GM21528 (cell line): ENCODE measurements at regions not wholly inside any gene's neighbourhood (a gene's known extent, or its start where the extent isn't known, plus 50 kb on each side); places are given as distances from the start of the nearest gene placed in this dataset.
"Not testable (repeated sequence)": the region's sequence is repeated elsewhere in the genome, so short reads cannot be mapped to it uniquely, and the experiment has no call there.

Source experiments
- ATAC-seq: cut with Tn5 transposase; IDR thresholded peaks from one replicate; pipeline ENCODE4 v1.9.1; 2021; ENCODE audit warnings: mild to moderate bottlenecking, moderate library complexity; ENCODE audit not compliant: unreplicated experiment, low FRiP score

- not testable (repeated sequence) for ATAC-seq
These were observed 690.4 kb upstream of the CNTN5 start for GRCh38 chr11:98330306-98330705.

GRCh38 chr11:98358551-98358950, 662.2 kb upstream of the CNTN5 start:
- ATAC-seq, result no peak

DNA sequence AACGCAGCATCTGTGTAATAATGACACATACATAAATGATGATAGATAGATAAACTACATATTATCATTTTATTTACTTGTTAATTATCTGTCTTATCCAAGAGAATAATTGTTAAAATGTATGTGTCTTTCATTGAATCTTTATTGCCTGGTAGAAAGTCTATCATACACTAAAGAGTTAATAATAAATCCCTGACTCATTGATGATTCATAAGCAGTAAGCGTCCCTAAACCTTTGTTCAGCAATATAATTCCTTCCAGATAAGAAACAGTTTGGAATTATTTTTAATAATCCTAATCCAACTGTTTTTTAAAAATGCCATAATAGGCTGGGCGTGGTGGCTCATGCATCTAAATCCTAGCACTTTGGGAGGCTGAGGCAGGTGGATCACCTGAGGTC, 655.6 kb upstream of the CNTN5 start:
- no peak for ATAC-seq

- ATAC-seq, result no peak
These were observed 654.8 kb upstream of the CNTN5 start for GRCh38 chr11:98365941-98366340.

- ATAC-seq, result no peak
These were observed 630.4 kb upstream of the CNTN5 start for GRCh38 chr11:98390391-98390790.

GRCh38 chr11:98394500-98394899, 626.2 kb upstream of the CNTN5 start:
- not testable (repeated sequence) for ATAC-seq

GRCh38 chr11:98398508-98398907, 622.2 kb upstream of the CNTN5 start:
- ATAC-seq, result no peak

DNA sequence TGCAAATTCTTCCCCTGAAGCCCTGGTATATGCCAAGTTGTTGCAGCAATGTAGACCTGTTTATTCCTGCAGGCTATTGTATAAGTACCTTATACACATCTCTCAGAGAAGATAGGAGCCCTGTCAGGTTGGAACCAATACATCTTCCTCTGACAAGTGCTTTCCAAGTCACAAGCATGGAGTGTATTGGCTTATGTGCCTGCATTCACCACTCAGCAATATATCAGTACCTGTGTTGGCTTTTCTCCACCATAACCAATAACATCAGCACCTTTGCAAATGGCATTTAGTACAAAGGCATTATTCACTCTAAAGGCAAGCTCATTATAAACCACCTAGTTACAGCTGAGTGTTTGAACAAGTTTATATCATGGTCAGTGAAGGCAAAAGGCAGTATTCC, 611.7 kb upstream of the CNTN5 start:
- ATAC-seq, result no peak

GRCh38 chr11:98411777-98412176, 609.0 kb upstream of the CNTN5 start:
- ATAC-seq, result no peak

DNA sequence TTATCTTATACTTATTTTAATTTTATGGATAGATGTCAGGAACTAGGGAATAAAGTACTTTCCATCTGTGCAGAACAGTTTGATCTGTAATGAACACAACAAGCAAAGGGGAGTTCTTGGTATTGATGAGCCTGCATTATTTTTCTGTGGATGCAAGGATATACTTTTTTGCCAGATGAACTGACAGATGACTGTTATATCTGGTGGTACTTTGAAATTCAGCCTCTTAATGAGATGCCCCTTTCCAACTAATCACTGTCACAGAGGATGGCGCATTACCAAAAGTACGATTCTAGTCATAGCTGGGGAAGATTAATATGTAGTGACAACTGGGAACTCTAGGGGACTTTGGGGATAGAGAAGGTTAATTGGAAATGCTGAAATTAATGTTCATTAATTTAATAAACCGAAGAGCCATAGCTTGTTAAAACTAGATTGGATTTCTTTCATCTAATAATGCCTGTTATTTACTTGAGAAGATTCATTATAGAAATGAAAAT, 603.4 kb upstream of the CNTN5 start:
- no peak for ATAC-seq

GRCh38 chr11:98423933-98424332, 596.8 kb upstream of the CNTN5 start:
- ATAC-seq, result no peak

GRCh38 chr11:98424773-98425172, 596.0 kb upstream of the CNTN5 start:
- not testable (repeated sequence) for ATAC-seq

- no peak for ATAC-seq
These were observed 589.0 kb upstream of the CNTN5 start for GRCh38 chr11:98431463-98432359.

DNA sequence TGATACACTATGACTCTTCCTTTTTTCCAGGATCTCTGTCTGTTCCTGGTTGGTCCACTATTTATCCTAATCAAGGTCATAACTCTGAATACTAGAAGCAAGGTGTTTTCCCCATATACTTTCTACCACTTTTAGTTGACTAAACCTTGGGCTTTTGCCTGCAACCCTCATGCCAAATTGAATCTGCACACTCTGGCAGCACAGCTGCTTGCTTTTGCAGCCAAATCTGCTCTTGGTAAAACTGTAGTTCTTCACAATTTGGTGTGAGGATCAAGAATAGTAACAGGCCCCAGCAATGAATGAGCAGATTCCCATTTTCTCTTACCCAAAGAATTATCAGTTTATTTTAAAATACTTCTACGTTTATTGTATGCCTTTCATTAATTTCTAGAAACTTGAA, 586.5 kb upstream of the CNTN5 start:
- no peak for ATAC-seq

- no peak for ATAC-seq
These were observed 567.4 kb upstream of the CNTN5 start for GRCh38 chr11:98453378-98453777.

DNA sequence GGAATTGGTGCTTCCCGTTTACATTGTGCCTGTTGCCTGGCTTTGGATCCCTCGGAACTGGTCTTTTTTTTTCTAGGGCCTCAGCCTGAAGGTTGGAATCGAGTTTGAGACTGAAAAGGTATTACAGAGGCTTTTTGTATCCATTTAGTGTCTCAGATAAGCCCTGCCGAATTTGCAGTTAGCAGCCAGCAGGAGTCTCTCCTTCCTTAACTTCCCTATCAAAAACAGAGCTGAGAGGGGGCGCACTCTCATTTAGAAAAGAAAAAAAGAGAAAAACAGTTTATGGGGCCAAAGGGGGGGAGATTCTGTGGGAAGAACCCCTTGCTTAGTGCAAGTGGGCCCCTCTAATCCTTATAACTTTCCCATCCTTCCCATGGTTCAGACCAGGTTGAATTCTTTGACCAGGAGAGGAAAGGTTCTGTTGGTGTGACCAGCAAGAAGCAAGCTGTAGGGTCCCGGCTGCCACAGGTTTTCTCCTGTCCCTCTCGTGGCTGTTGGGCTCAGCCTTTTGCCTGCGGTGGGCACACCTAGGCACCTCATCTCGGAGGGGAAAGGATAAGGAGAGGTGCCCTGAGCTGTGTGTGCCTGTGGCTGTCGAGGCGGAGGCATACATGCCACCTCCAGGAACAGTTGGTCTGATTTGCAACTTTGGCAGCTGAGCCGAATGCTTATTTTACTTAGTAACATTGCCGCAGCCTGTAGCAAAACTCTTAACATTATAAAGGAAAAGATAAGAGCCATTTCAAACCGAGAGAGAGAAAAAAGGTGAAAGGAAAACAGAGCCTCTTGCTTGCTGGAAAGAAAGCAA, 565.0 kb upstream of the CNTN5 start:
- ATAC-seq, result no peak

GRCh38 chr11:98456308-98456680, 564.5 kb upstream of the CNTN5 start:
- ATAC-seq, result no peak

DNA sequence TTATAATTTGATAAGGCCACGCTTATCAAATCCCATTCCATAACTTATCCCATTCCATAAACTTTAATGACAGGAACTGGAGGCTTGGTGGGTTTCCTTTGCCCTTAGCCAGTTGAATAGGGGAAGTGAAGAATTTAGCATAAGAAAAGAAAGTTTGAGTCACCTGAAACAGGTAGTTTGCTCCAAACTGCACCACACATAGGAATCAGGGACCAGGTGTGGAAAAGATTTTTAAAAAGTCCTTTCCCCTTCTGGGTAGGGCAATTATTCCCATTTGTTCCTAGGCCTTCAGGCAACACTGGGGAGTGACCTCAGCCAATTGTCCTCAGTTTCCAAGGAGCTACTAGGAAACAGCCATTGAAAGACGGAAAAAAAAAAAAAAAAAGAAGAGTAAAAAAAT, 525.7 kb upstream of the CNTN5 start:
- ATAC-seq, result no peak

DNA sequence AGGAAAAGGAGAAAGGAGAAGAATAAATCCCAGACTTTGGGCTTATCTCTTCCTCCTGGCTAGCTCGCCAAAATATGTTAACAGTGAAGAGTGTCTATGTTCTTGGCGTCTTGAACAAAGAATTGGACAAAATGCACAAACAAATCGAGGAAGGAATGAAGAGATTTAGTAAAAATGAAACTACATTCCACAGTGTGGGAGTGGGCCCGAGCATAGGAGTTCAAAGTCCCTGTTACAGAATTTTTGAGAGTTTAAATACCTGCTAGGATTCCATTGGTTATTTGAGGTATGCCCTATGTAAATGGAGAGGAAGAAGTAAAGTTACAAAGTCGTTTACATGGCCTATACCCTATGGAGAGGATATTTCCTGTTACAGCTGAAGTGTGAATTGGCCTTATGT, 525.1 kb upstream of the CNTN5 start:
- no peak for ATAC-seq

GRCh38 chr11:98507208-98507607, 513.5 kb upstream of the CNTN5 start:
- no peak for ATAC-seq

DNA sequence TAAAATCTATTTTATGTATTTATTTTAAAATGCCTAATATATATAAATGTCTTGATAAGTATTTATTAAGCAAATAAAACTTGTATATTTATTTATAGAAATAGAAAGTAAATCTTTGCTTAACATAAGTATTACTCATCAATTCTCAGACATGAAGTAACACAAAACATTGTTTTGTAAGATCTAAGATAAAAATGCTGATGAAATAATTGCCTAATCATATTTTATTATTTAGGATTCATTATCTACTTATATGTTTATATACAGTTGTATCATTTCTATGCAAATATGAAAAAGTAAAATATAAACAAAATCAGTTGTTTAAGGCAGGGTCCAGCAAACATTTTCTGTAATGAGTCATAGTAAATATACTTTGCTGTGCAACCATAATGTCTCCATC, 507.8 kb upstream of the CNTN5 start:
- no peak for ATAC-seq

- ATAC-seq, result no peak
These were observed 489.2 kb upstream of the CNTN5 start for GRCh38 chr11:98531576-98531975.
